GM13976 (cell line): ENCODE measurements at regions not wholly inside any gene's neighbourhood (a gene's known extent, or its start where the extent isn't known, plus 50 kb on each side); places are given as distances from the start of the nearest gene placed in this dataset.

Source experiments
- DNase-seq: peaks from one replicate; pipeline ENCODE4 v3.0.0; 2012; ENCODE audit warnings: low spot score
- in situ Hi-C: fragments of 300-500 bp; cut with MboI; formaldehyde crosslinking; loops from one replicate; pipeline ENCODE4 v1.12.0; 2022; ENCODE audit warnings: low sequenced_read_pairs, mixed read lengths, inconsistent platforms; ENCODE audit not compliant: unreplicated experiment
- TF ChIP-seq, protein P1 (sequence below): IDR thresholded peaks from 2 replicates; pipeline ENCODE4 v1.5.1; 2012; ENCODE audit warnings: borderline replicate concordance, mild to moderate bottlenecking; ENCODE audit not compliant: insufficient read depth; ENCODE audit errors: extremely low read depth, missing control alignments, control extremely low read depth

DNA sequence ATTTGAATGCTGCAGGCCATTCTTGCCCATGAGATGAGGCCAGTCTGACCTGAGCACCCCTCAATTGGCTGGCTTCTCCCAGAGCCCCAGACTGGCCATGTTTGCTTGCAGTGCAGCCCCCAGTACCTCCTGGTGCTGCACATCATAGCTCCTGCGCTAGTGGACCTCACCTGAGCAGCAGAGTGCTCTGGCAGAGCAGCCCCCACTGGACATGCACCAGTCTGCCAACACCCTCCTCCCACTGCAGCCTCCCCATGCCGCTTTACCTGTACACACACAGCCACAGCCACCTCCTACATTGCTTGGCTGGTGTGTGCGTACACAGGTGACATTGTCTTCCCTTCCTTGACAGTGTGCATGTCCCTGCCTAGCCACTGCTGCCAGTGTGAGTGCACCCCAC, 940.2 kb downstream of the EFNA5 start:
- TF ChIP-seq, protein P1, sequence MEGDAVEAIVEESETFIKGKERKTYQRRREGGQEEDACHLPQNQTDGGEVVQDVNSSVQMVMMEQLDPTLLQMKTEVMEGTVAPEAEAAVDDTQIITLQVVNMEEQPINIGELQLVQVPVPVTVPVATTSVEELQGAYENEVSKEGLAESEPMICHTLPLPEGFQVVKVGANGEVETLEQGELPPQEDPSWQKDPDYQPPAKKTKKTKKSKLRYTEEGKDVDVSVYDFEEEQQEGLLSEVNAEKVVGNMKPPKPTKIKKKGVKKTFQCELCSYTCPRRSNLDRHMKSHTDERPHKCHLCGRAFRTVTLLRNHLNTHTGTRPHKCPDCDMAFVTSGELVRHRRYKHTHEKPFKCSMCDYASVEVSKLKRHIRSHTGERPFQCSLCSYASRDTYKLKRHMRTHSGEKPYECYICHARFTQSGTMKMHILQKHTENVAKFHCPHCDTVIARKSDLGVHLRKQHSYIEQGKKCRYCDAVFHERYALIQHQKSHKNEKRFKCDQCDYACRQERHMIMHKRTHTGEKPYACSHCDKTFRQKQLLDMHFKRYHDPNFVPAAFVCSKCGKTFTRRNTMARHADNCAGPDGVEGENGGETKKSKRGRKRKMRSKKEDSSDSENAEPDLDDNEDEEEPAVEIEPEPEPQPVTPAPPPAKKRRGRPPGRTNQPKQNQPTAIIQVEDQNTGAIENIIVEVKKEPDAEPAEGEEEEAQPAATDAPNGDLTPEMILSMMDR = no peak
- in situ Hi-C loops = no loop called here
- DNase-seq = no peak

DNA sequence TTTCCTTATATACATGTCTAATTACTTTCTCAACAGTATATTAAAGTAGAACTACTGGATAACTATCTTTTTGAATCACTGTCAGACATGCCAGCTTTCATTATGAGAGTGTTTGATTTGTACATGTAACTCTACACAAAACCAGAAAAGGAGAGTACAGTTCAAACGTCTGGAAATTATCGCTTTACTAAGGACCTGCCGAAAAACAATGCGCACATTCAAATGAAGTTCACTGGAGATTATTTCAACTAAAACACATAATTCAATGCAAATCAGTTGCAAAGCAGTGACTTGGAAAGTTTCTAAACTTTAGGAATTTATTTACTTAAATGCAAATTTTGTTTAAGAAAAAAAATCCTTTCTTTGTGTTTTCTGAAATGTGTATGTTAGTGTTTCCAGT, 942.5 kb downstream of the EFNA5 start:
- TF ChIP-seq, protein P1 = no peak
- DNase-seq = no peak
- in situ Hi-C loops = no loop called here

DNA sequence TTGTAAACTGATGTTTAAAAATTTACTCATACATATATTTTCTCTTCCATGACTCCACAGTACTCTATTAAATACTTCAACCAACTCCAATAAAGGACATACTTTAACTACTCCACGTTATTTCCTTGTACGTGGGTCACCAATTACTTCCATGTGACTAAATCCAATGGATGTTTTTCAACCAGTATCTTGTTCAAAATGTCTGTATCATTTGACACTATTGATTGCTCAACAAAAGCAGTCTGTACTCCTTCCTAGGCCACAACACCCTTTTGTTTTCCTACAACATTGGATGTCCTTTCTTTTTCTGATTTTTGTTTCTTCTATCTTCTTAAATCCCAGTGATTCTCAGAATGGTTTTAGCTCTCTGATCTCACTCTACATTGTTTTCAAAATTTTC, 943.7 kb downstream of the EFNA5 start:
- TF ChIP-seq, protein P1 = no peak
- in situ Hi-C loops = no loop called here
- DNase-seq = no peak

DNA sequence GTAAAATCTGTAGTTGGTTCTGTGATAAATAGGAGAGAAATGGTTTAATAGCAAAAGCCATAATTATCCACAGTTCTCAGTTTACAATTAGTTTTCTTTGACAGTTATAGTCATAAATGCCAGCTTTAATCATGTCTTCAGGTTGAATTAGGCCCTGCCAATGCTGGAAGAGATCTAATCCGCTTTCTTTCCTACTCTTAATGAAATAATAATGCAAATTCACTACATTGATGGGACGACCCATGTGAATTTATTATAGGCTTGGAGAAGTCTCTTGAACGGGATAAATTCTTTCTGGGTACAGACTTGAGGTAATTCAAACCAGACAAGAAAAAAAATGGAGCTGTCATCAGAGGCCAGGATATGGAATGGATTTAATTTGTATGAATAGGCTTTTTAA, 950.4 kb downstream of the EFNA5 start:
- in situ Hi-C loops = no loop called here
- DNase-seq = no peak

DNA sequence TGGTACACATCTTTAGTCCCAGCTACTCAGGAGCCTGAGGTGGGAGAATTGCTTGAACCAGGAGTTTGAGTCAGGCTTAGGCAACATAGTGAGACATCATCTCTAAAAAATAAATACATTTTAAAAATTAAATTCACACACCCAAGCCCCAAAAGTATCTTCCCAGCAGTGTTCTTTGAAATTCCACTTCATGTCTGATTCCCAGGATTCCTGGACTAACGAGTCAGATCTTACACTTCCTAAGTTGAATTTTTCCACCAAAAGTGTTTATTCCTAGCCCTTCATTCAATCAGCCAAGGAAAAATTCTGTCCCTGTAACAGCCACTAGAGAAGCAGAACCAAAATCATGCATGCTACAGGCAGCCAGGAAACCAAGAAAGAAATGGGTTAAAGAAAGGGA, 970.9 kb downstream of the EFNA5 start:
- in situ Hi-C loops = no loop called here
- DNase-seq = no peak
- TF ChIP-seq, protein P1 = no peak

More for the DNA sequence above, 950.4 kb downstream of the EFNA5 start:
- TF ChIP-seq, protein P1 = no peak

DNA sequence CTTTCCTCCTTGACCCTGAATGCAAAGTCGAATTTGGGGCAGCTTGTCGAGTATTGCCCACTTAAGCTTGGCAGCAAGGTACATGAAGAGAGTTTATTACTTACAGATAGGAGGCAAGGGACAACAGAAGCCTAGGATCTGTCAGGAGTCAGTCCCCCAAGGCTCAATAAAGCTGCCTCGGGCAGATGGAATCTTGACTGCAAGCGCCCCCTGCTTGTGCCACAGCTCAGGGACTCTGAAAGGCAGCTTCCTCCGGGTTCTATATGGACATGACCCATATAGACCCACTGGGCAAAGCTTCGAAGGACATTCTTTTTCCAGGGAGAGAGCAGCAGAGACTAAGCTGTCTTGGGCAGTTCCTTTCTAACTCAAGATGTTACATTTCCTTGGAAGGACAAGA, 971.5 kb downstream of the EFNA5 start:
- TF ChIP-seq, protein P1 = no peak
- in situ Hi-C loops = no loop called here
- DNase-seq = no peak

DNA sequence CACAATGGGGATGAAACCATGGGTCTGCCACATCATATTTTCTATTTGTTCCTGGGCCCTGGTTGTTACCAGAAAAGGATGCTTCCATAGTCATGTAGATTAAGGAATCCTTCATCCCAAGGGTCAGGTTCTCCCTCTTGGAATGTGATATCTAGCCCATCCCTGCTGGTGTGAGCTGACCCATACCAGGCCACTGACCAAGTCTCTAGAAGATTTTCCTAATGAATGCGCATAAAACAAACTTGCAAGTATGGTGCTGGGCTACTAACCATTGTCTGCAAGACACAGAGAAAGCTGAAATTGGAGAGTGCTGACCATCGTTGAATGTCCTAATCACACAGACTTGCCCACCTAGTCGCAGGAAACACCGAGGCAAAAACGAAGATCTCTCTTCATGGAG, 972.6 kb downstream of the EFNA5 start:
- in situ Hi-C loops = no loop called here
- TF ChIP-seq, protein P1 = no peak
- DNase-seq = no peak
